LHCN-M2 (cell line): ENCODE measurements at regions not wholly inside any gene's neighbourhood (a gene's known extent, or its start where the extent isn't known, plus 50 kb on each side); places are given as distances from the start of the nearest gene placed in this dataset.

Source experiments
- DNase-seq: peaks from one replicate; pipeline ENCODE4 v3.0.0-alpha.2; 2012; ENCODE audit warnings: low read depth

- DNase-seq = no peak
Observed at GRCh38 chr11:31863170-31863832, 52.2 kb upstream of the PAX6 start.

GRCh38 chr11:31861011-31861410 lies 49.9 kb upstream of the PAX6 start:
- no peak for DNase-seq
